MM.1S (cell line): ENCODE measurements at regions not wholly inside any gene's neighbourhood (a gene's known extent, or its start where the extent isn't known, plus 50 kb on each side); places are given as distances from the start of the nearest gene placed in this dataset.

Experiments used
- DNase-seq: peaks from one replicate; pipeline ENCODE4 v3.0.0-alpha.2; 2015
- H2AFZ ChIP-seq: fragments of 300-600 bp; sonication (generic); 2 replicates; pipeline ENCODE4 v1.6.0; 2016; ENCODE audit warnings: antibody characterized with exemption, low read length
- H3F3A ChIP-seq: fragments of 300-600 bp; sonication (generic); 2 replicates; pipeline ENCODE4 v1.6.1; 2016; ENCODE audit warnings: mild to moderate bottlenecking, antibody characterized with exemption, low read length, moderate library complexity, mixed read lengths; ENCODE audit not compliant: insufficient read depth
- H3K27ac ChIP-seq: fragments of 300-600 bp; sonication (generic); 2 replicates; pipeline ENCODE4 v1.5.1; 2016; ENCODE audit warnings: mild to moderate bottlenecking, low read length
- H3K27me3 ChIP-seq: fragments of 300-600 bp; sonication (generic); replicated peaks from 2 replicates; pipeline ENCODE4 v1.6.0; 2016; ENCODE audit warnings: low read length; ENCODE audit not compliant: insufficient read depth
- H3K36me3 ChIP-seq: fragments of 300-600 bp; sonication (generic); replicated peaks from 2 replicates; pipeline ENCODE4 v1.6.1; 2016; ENCODE audit warnings: mild to moderate bottlenecking, low read length, mixed read lengths; ENCODE audit not compliant: insufficient read depth
- H3K4me1 ChIP-seq: fragments of 300-600 bp; sonication (generic); 2 replicates; pipeline ENCODE4 v1.6.1; 2016; ENCODE audit warnings: low read length, mixed read lengths
- H3K4me2 ChIP-seq: fragments of 300-600 bp; sonication (generic); 2 replicates; pipeline ENCODE4 v1.6.0; 2016; ENCODE audit warnings: low read depth, low read length
- H3K4me3 ChIP-seq: fragments of 300-600 bp; sonication (generic); 2 replicates; pipeline ENCODE4 v1.5.1; 2016; ENCODE audit warnings: low read length, mixed read lengths
- H3K79me2 ChIP-seq: fragments of 300-600 bp; sonication (generic); 2 replicates; pipeline ENCODE4 v1.6.1; 2016; ENCODE audit warnings: mixed run types, low read length, mixed read lengths
- H3K9ac ChIP-seq: fragments of 300-600 bp; sonication (generic); 2 replicates; pipeline ENCODE4 v1.6.1; 2016; ENCODE audit warnings: low read length, mixed read lengths
- H3K9me2 ChIP-seq: fragments of 300-600 bp; sonication (generic); replicated peaks from 2 replicates; pipeline ENCODE4 v1.6.1; 2016; ENCODE audit warnings: mild to moderate bottlenecking, low read length, mixed read lengths; ENCODE audit not compliant: insufficient read depth
- H3K9me3 ChIP-seq: fragments of 300-600 bp; sonication (generic); replicated peaks from 2 replicates; pipeline ENCODE4 v1.6.1; 2016; ENCODE audit warnings: mild to moderate bottlenecking, low read length, mixed read lengths; ENCODE audit not compliant: insufficient read depth
- H4K20me1 ChIP-seq: fragments of 300-600 bp; sonication (generic); 2 replicates; pipeline ENCODE4 v1.6.1; 2016; ENCODE audit warnings: mild to moderate bottlenecking, low read length, moderate library complexity, mixed read lengths; ENCODE audit not compliant: insufficient read depth
- EZH2 ChIP-seq: fragments of 300-600 bp; sonication (generic); optimal IDR thresholded peaks from 2 replicates; pipeline ENCODE3; 2017; ENCODE audit warnings: low read depth, mild to moderate bottlenecking, antibody characterized with exemption, low read length, mixed read lengths
- EZH2phosphoT487 ChIP-seq: fragments of 300-600 bp; sonication (generic); IDR thresholded peaks from 2 replicates; pipeline ENCODE4 v1.6.1; 2018; ENCODE audit warnings: antibody characterized with exemption, low read length
- TF ChIP-seq, protein P1 (sequence below): fragments of 300-600 bp; sonication (generic); IDR thresholded peaks from 2 replicates; pipeline ENCODE4 v1.5.1; 2016; ENCODE audit warnings: antibody characterized with exemption, low read length, mixed read lengths

DNA sequence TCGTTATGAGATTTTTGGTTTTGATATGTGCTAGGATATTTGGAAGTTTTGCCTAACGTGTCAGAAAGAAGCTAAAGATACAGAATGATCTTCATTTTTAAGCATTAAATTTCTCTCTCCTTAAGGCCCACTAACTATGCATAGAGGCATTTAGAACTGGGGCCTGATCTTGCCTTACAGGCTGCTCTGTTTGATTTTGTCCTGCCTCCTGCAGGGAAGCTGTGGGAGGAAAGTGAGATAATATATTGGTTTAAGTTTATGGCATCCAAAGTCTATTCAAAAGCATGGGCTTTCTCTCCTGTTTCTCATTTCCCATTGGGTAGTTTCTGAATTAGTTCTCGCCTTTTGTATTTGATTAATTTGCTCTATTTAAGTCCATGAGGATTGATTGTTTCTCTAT is 250.3 kb upstream of the FBXO33 start:
- no peaks in the 10 kb centered on the region for H3K36me3 ChIP-seq
- no peaks in the 10 kb centered on the region for H3F3A ChIP-seq
- no peak overlapping the region for H3K9ac ChIP-seq
- H3K27ac ChIP-seq = no peak overlapping the region
- no peaks in the 10 kb centered on the region for H3K79me2 ChIP-seq
- H3K9me2 ChIP-seq = no peaks in the 10 kb centered on the region
- no peak overlapping the region for H2AFZ ChIP-seq
- no peaks in the 10 kb centered on the region for H3K4me1 ChIP-seq
- no peak for DNase-seq
- no peaks in the 10 kb centered on the region for H4K20me1 ChIP-seq
- H3K4me2 ChIP-seq = no peak overlapping the region
- TF ChIP-seq EZH2phosphoT487 (no peak), EZH2 (no peak)
- TF ChIP-seq, protein P1, sequence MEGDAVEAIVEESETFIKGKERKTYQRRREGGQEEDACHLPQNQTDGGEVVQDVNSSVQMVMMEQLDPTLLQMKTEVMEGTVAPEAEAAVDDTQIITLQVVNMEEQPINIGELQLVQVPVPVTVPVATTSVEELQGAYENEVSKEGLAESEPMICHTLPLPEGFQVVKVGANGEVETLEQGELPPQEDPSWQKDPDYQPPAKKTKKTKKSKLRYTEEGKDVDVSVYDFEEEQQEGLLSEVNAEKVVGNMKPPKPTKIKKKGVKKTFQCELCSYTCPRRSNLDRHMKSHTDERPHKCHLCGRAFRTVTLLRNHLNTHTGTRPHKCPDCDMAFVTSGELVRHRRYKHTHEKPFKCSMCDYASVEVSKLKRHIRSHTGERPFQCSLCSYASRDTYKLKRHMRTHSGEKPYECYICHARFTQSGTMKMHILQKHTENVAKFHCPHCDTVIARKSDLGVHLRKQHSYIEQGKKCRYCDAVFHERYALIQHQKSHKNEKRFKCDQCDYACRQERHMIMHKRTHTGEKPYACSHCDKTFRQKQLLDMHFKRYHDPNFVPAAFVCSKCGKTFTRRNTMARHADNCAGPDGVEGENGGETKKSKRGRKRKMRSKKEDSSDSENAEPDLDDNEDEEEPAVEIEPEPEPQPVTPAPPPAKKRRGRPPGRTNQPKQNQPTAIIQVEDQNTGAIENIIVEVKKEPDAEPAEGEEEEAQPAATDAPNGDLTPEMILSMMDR = no peak
- no peak overlapping the region for H3K4me3 ChIP-seq
- no peaks in the 10 kb centered on the region for H3K27me3 ChIP-seq
- H3K9me3 ChIP-seq = no peaks in the 10 kb centered on the region

GRCh38 chr14:39681782-39682399 is 249.7 kb upstream of the FBXO33 start:
- Histone ChIP-seq H3K36me3 (no peaks in the 10 kb centered on the region), H3K27me3 (no peaks in the 10 kb centered on the region), H3K4me2 (no peak overlapping the region), H4K20me1 (no peaks in the 10 kb centered on the region), H2AFZ (no peak overlapping the region), H3K4me3 (no peak overlapping the region), H3K9me3 (no peaks in the 10 kb centered on the region), H3K27ac (no peak overlapping the region), H3F3A (no peaks in the 10 kb centered on the region), H3K4me1 (no peaks in the 10 kb centered on the region), H3K9ac (no peak overlapping the region), H3K79me2 (no peaks in the 10 kb centered on the region), H3K9me2 (no peaks in the 10 kb centered on the region)
- TF ChIP-seq, protein P1 = no peak
- TF ChIP-seq EZH2 (no peak), EZH2phosphoT487 (no peak)
- DNase-seq = no peak

DNA sequence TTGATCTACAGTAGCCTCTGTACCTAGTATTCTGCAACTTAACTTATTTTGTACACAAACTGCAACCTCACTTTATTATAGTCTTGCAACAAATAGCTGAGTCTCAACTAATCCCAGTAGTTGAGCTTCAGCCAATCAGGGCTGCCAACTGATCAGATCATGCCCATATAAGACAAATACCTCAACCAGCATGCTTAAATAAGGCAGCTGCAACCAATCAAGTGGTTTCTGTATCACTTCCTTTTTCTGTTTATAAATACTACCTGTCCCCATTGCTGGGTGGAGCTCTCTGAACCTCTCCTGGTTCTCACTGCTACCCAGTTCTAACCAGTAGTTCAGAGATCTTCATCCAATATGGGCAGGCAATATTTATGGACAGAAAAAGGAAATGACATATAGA is 248.5 kb upstream of the FBXO33 start:
- no peaks in the 10 kb centered on the region for H3F3A ChIP-seq
- H3K4me1 ChIP-seq = no peaks in the 10 kb centered on the region
- no peak overlapping the region for H3K4me2 ChIP-seq
- no peak for DNase-seq
- no peaks in the 10 kb centered on the region for H3K36me3 ChIP-seq
- no peak overlapping the region for H3K4me3 ChIP-seq
- H3K79me2 ChIP-seq = no peaks in the 10 kb centered on the region
- no peaks in the 10 kb centered on the region for H3K9me2 ChIP-seq
- no peaks in the 10 kb centered on the region for H4K20me1 ChIP-seq
- no peaks in the 10 kb centered on the region for H3K27me3 ChIP-seq
- no peak overlapping the region for H3K9ac ChIP-seq
- H3K27ac ChIP-seq = no peak overlapping the region
- H3K9me3 ChIP-seq = no peaks in the 10 kb centered on the region
- no peak overlapping the region for H2AFZ ChIP-seq
- no peak for TF ChIP-seq EZH2
- TF ChIP-seq EZH2phosphoT487 = no peak
- TF ChIP-seq, protein P1 = no peak
